PFSK-1 (cell line): ENCODE measurements at regions not wholly inside any gene's neighbourhood (a gene's known extent, or its start where the extent isn't known, plus 50 kb on each side); places are given as distances from the start of the nearest gene placed in this dataset.

Experiments
- POLR2AphosphoS5 ChIP-seq: IDR thresholded peaks from 2 replicates; pipeline ENCODE4 v1.6.1; 2012; ENCODE audit warnings: low read depth, mild to moderate bottlenecking, control low read depth, low read length, moderate library complexity
- REST ChIP-seq, 2 experiments: IDR thresholded peaks; 2 replicates each; pipeline versions ENCODE4 v1.6.1 to v1.8.0; 2011 to 2012; ENCODE audit warnings: low read depth in 2 of 2, low read length in 2 of 2, control low read depth in 1 of 2, inconsistent platforms in 1 of 2, mild to moderate bottlenecking in 1 of 2, moderate library complexity in 1 of 2; ENCODE audit not compliant: insufficient read depth in 1 of 2
- TAF1 ChIP-seq: IDR thresholded peaks from 2 replicates; pipeline ENCODE4 v1.6.1; 2012; ENCODE audit warnings: low read length, control low read depth, borderline replicate concordance; ENCODE audit not compliant: insufficient read depth

- TF ChIP-seq POLR2AphosphoS5: no peak
- TF ChIP-seq REST (IDR thresholded peaks at IDR 0.05; ENCODE audit: insufficient read depth in 1 of 2, low read depth in 2 of 2, low read length in 2 of 2): no peak
- TF ChIP-seq TAF1: no peak
These were observed 121.3 kb upstream of the SALL4 start for GRCh38 chr20:51923633-51924032.
